ENCODE measurements at regions not wholly inside any gene's neighbourhood (a gene's known extent, or its start where the extent isn't known, plus 50 kb on each side); places are given as distances from the start of the nearest gene placed in this dataset.
"Not testable (repeated sequence)": the region's sequence is repeated elsewhere in the genome, so short reads cannot be mapped to it uniquely, and the experiment has no call there.

- DNase-seq (ENCODE audit: low spot score) = no peak
These were observed 115.9 kb downstream of the OTOR start for GRCh38 chr20:16864069-16864468.

- no peak for DNase-seq (ENCODE audit: low spot score)
These were observed 116.8 kb downstream of the OTOR start for GRCh38 chr20:16864963-16865362.

- DNase-seq (ENCODE audit: low spot score) = no peak
These were observed 117.2 kb downstream of the OTOR start for GRCh38 chr20:16865406-16865805.

- not testable (repeated sequence) for DNase-seq (ENCODE audit: low spot score)
These were observed 125.0 kb downstream of the OTOR start for GRCh38 chr20:16873124-16873523.

GRCh38 chr20:16877053-16877554, 128.9 kb downstream of the OTOR start:
- no peak for DNase-seq (ENCODE audit: low spot score)

- no peak for DNase-seq (ENCODE audit: low spot score)
These were observed 137.6 kb downstream of the OTOR start for GRCh38 chr20:16885746-16886145.

GRCh38 chr20:16898433-16898832, 150.3 kb downstream of the OTOR start:
- no peak for DNase-seq (ENCODE audit: low spot score)

GRCh38 chr20:16902662-16903061, 154.5 kb downstream of the OTOR start:
- DNase-seq (ENCODE audit: low spot score) = no peak

GRCh38 chr20:16904751-16905150, 156.6 kb downstream of the OTOR start:
- no peak for DNase-seq (ENCODE audit: low spot score)

GRCh38 chr20:16914277-16914676, 166.1 kb downstream of the OTOR start:
- DNase-seq (ENCODE audit: low spot score) = no peak

GRCh38 chr20:16916165-16916564, 168.0 kb downstream of the OTOR start:
- DNase-seq (ENCODE audit: low spot score) = no peak

- DNase-seq (ENCODE audit: low spot score) = no peak
These were observed 169.5 kb downstream of the OTOR start for GRCh38 chr20:16917636-16918035.

- no peak for DNase-seq (ENCODE audit: low spot score)
These were observed 170.2 kb downstream of the OTOR start for GRCh38 chr20:16918366-16918765.

- DNase-seq (ENCODE audit: low spot score) = no peak
These were observed 171.7 kb downstream of the OTOR start for GRCh38 chr20:16919841-16920240.

- DNase-seq (ENCODE audit: low spot score) = no peak
These were observed 174.7 kb downstream of the OTOR start for GRCh38 chr20:16922834-16923233.

- DNase-seq (ENCODE audit: low spot score) = no peak
These were observed 178.7 kb downstream of the OTOR start for GRCh38 chr20:16926626-16927430.

- no peak for DNase-seq (ENCODE audit: low spot score)
These were observed 181.6 kb downstream of the OTOR start for GRCh38 chr20:16929756-16930155.

- DNase-seq (ENCODE audit: low spot score) = no peak
These were observed 182.5 kb downstream of the OTOR start for GRCh38 chr20:16930656-16931055.

- DNase-seq (ENCODE audit: low spot score) = no peak
These were observed 190.9 kb downstream of the OTOR start for GRCh38 chr20:16939051-16939450.

- DNase-seq (ENCODE audit: low spot score) = no peak
These were observed 192.5 kb downstream of the OTOR start for GRCh38 chr20:16940701-16941100.

GRCh38 chr20:16942051-16942450, 193.9 kb downstream of the OTOR start:
- DNase-seq (ENCODE audit: low spot score) = no peak

- DNase-seq (ENCODE audit: low spot score) = no peak
These were observed 194.6 kb downstream of the OTOR start for GRCh38 chr20:16942756-16943155.

GRCh38 chr20:16944745-16945144, 196.6 kb downstream of the OTOR start:
- no peak for DNase-seq (ENCODE audit: low spot score)

- DNase-seq (ENCODE audit: low spot score) = no peak
These were observed 197.5 kb downstream of the OTOR start for GRCh38 chr20:16945619-16946018.

Data from CD4-positive, alpha-beta T cell treated with Interleukin-6 at 100 ng/mL for 8 hours (primary cell).